GM18502 (cell line): ENCODE measurements at regions not wholly inside any gene's neighbourhood (a gene's known extent, or its start where the extent isn't known, plus 50 kb on each side); places are given as distances from the start of the nearest gene placed in this dataset.
A peak's percentile ranks its signal among the peaks of the same experiment; 100 is the strongest.

Source experiments
- ATAC-seq: cut with Tn5 transposase; IDR thresholded peaks from one replicate; pipeline ENCODE4 v1.9.1; 2021; ENCODE audit warnings: mild to moderate bottlenecking; ENCODE audit not compliant: unreplicated experiment, poor library complexity

- ATAC-seq: no peak
Measured at GRCh38 chr10:44044549-44044948, 340.3 kb downstream of the CXCL12 start.

- no peak for ATAC-seq
Measured at GRCh38 chr10:44043646-44044375, 341.1 kb downstream of the CXCL12 start.

- ATAC-seq: no peak
Measured at GRCh38 chr10:44042926-44043602, 341.8 kb downstream of the CXCL12 start.

- ATAC-seq: no peak
Measured at GRCh38 chr10:44042075-44042770, 342.7 kb downstream of the CXCL12 start.

GRCh38 chr10:44039599-44039998, 345.3 kb downstream of the CXCL12 start:
- no peak for ATAC-seq

- ATAC-seq: no peak
Measured at GRCh38 chr10:44036425-44036824, 348.5 kb downstream of the CXCL12 start.

GRCh38 chr10:44035474-44036197, 349.3 kb downstream of the CXCL12 start:
- no peak for ATAC-seq

GRCh38 chr10:44034946-44035345, 350.0 kb downstream of the CXCL12 start:
- ATAC-seq: no peak

- ATAC-seq: no peak
Measured at GRCh38 chr10:44033008-44033407, 351.9 kb downstream of the CXCL12 start.

- ATAC-seq: no peak
Measured at GRCh38 chr10:44032216-44032615, 352.7 kb downstream of the CXCL12 start.

GRCh38 chr10:44030738-44031137, 354.2 kb downstream of the CXCL12 start:
- no peak for ATAC-seq

GRCh38 chr10:44030132-44030531, 354.8 kb downstream of the CXCL12 start:
- peak; percentile 91 for ATAC-seq

GRCh38 chr10:44028384-44029137, 356.3 kb downstream of the CXCL12 start:
- no peak for ATAC-seq

- ATAC-seq: no peak
Measured at GRCh38 chr10:44024356-44025116, 360.4 kb downstream of the CXCL12 start.

GRCh38 chr10:44023517-44023916, 361.4 kb downstream of the CXCL12 start:
- no peak for ATAC-seq

- ATAC-seq: no peak
Measured at GRCh38 chr10:44022203-44022602, 362.7 kb downstream of the CXCL12 start.

GRCh38 chr10:44020322-44021111, 364.4 kb downstream of the CXCL12 start:
- ATAC-seq: peak; percentile 67

- ATAC-seq: no peak
Measured at GRCh38 chr10:44017483-44018145, 367.3 kb downstream of the CXCL12 start.
